SIG-M5 treated with dmso at 0.1 percent for 504 hours (cell line): ENCODE measurements at regions not wholly inside any gene's neighbourhood (a gene's known extent, or its start where the extent isn't known, plus 50 kb on each side); places are given as distances from the start of the nearest gene placed in this dataset.
"Not testable (repeated sequence)": the region's sequence is repeated elsewhere in the genome, so short reads cannot be mapped to it uniquely, and the experiment has no call there.

Experiments used
- DNase-seq: peaks from one replicate; lab custom pipeline; 2025; ENCODE audit not compliant: unreplicated experiment; lab: John Stamatoyannopoulos, UW

DNA sequence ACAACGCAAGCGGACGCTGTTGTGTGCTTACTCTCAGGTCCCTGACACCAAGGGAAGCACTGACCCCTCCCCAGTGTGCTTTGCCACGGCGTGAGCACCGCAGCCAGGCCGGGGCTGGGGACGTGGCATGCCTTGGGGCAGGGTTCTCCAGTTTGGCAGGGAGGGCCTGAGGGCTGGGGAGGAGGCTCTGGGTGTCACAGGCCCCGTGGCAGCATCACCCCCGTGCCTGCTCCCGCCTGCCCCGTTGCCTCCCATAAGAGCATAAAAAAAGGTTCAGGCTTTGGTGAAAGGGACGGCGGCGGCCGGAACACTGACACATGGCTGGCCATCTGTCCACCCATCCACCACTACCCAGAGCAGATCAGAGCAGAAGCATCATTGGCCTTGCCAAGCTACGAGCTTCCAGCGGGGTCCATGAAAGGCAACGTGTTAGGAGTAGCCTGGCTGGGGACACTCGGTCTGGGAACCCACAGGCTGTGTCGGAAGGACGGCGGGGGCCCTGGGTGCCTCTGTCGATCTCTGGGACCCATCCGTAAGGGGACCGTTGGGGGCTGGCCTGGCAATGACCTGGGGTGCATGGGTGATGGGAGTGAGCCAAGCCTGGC lies 183.0 kb downstream of the IGLL1 start:
- DNase-seq = no peak

GRCh38 chr22:23396362-23397007 lies 183.6 kb downstream of the IGLL1 start:
- no peak for DNase-seq

DNA sequence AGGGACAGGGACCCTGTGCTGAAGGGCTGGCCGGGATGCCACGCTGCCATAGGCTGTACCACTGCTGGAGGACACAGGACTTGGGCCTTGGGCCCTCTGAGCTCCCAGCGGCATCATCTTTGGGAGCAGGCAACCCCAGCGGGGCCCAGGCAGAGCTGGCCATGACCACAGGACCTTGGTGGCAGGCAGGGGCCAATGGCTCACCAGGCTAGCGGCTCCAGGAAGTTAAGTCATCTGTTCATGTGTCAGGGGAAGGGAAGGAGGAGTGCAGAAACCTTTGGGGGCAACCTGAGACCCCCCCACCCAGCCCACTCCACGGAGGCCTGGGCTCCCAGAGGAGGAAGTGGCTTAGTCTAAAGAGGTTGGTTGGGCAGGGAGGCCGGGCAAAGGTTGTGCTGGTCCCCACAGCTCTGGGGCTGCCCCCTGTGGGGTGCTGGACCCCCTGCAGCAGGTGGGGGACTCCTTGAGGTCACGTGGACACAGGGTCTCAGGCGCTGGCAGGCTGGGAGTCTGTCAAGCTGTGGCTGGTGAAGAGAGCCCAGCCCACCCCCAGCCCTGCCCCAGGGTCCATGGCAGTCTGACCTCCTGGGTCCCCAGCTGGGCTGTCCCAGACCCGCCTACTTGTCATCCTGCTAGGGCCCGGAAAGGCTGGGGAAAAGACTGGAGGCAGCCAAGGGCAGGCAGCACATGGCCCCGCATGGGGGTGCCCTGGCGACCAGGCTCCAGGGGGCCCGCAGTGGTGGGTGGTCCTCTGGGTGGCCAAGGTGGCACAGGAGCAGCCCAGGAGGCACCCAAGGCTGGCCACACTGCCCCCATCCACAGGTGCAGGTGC lies 184.3 kb downstream of the IGLL1 start:
- no peak for DNase-seq

DNA sequence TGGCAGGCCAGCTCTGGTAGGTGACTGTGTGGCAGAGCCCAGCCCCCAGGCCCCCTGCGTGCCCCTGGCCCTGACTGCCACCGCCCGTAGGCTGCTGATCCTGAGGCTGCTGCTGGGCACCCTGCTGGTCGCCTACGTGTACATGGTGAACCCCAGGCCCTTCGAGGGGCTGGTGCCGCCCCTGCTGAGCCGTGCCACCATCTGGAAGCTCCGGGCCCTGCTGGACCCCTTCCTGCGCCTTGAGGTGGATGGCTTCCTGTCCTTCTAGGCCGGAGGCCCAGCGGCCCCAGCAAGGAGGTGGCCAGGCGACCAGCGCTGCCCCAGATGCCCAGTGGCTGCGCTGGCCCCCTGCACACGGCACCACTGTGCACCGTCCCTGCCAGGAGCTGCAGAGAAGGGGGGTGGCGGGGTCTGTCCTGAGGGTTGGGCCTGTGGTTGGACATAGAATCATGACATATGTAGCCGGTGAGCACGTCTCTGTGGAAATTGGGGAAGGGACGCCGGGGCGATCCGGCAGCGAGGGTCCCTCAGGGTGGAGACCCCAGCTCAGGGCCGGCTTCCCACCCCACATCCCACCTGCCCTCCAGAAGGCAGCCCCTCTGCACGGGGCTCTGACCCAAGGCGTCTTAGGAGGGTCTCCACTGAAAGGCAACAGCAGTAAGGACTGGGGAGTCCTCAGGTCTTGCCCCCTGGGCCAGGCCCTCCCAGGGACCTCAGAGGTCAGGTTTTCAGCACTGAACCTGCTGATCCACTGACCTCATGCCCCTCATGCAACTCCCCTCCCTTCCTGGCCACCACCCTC lies 185.4 kb downstream of the IGLL1 start:
- no peak for DNase-seq

GRCh38 chr22:23393721-23394320 lies 186.3 kb downstream of the IGLL1 start:
- DNase-seq = no peak

- not testable (repeated sequence) for DNase-seq
Measured at GRCh38 chr22:23393199-23393598, 186.9 kb downstream of the IGLL1 start.

GRCh38 chr22:23392420-23393121 lies 187.5 kb downstream of the IGLL1 start:
- no peak for DNase-seq

DNA sequence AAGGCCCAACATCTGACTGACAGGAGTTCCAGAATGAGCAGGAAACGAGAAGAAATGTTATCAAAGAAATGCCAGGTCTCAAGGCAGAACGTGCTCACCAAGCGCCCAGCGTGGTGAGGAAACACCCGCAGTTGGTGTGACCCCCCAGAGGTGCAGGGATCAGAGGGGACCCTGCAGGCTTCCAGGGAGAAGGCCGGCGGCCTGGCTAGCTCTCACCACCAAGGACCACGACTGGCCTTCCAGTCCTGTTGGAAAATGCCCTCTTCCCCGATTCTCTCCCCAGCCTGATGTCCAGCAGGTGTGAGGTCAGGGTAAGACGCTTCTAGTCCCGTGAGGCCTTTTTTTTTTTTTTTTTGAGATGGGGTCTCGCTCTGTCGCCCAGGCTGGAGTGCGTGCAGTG lies 189.1 kb downstream of the IGLL1 start:
- no peak for DNase-seq

GRCh38 chr22:23389271-23390071 lies 190.6 kb downstream of the IGLL1 start:
- DNase-seq = no peak

DNA sequence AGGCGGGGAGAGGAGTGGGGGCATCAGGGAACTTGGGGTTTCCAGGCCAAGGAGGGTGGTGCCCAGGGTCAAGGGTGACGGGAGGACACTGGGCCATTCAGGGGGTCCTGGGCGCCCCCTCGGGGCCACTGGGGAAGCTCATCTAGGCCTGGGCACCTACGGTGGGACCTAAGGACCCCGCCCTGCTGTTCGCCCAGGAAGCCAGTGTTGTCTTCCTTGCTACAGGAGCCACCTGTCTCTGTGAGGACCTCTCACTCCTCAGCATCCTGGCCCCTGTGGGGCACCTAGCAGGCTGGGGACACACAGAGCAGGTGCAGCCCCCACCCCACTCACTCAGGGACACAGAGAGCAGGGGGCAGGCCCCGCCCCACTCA lies 191.6 kb downstream of the IGLL1 start:
- DNase-seq = no peak

DNA sequence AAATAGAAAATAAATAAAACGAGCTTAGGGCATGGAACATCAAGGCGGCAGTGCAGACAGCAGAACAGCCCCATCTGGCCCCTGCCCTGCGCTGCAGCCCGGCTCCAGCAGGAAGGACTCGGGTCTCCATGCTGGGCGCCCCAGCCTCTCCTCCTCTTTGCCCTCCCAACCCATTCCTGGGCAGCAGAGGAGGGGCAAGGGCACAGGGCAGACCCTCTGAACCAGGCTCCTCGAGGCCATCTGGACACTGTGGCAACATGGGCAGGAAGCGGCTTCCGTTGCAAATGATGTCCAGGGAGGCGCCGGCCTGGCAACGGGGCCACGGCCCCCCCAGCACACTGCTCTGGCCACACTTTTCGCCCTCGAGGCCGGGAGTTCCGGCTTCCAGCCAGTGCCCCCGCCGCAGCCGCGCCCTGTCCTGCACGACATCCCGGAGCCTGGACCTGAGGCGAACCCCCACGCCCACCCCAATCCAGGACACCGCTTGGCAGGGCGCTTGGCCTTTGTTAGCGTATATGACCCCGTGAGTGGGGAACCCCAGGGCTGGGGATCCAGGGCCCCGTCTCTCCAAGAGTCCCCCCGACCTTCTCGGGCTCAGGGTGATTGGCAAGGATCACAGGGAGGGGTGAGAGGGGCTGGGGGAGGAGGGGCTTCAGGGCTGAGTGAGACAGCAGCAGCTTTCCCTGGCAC lies 192.1 kb downstream of the IGLL1 start:
- no peak for DNase-seq

GRCh38 chr22:23386822-23387580 lies 193.1 kb downstream of the IGLL1 start:
- DNase-seq = no peak

- DNase-seq = peak; percentile 24
Measured at GRCh38 chr22:23385678-23386631, 194.1 kb downstream of the IGLL1 start.

DNA sequence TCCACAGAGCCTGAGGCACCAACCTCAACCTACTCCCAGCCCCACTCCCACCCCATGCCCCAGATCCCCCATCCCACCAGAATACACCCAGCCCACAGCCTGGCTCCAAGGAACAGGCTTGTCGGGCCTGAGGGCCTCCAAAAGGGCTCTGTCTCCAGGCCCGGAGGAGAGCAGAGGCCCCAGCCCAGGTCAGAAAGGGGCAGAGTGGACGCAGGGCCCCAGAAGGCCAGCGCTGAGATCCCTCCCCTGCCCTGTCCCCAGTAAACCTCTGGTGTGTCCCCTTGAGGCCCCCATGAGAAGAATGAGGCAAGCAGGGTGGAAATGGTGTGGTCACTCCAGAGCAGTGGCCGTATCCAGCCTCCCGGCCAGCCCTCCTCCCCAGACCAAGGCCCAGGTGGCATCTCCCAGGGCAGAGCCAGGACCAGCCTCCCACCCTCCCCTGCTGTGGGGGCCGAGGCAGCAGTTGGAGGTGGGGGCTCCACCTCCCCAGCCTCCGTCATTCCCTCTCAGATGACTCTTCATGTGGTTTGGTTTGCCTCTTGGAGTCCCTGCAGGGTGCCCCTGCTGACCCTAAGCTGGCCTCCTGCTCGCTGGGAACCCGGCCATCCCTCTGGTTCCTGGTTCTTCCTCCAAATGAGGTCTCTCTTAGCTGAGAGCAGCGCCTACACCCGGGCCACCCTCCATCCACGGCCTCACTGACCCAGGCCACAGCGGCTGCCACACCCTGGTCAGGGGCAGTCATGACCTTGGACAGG lies 195.0 kb downstream of the IGLL1 start:
- DNase-seq = no peak

DNA sequence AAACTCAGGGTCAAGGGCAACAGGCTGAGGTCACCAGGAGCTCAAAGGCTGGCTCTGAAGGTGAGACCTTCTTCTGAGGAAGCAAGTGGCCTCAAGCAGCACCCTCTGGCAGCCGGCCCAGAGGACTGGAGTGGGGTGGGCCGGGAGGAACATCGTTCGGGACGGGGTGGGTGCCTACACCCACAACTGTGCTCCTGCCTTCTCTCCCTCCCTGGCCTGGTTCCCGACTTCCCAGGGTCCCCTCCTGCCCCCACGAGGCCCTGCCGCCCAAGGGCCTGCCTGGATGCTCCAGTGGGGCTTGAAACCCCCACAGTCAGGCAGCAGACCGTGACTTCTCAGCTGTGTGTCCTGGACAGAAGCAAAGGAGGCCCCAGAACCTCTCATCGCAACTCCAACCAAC lies 195.7 kb downstream of the IGLL1 start:
- DNase-seq = no peak
